Tibial nerve (tissue), 3 donors: ENCODE measurements at regions not wholly inside any gene's neighbourhood (a gene's known extent, or its start where the extent isn't known, plus 50 kb on each side); places are given as distances from the start of the nearest gene placed in this dataset.

Experiments
- CTCF ChIP-seq, 5 experiments: fragments of 200-600 bp in 3 of 5; fragments of 450-650 bp in 2 of 5; sonication (generic) in 3 of 5; IDR thresholded peaks; one replicate each; pipeline ENCODE4 v1.5.1; 2016 to 2019; ENCODE audit warnings: antibody characterized with exemption in 5 of 5, mild to moderate bottlenecking in 3 of 5, moderate library complexity in 2 of 5
- POLR2A ChIP-seq, 2 donors: fragments of 450-650 bp; IDR thresholded peaks; one replicate each; pipeline ENCODE4 v1.6.1; 2017; ENCODE audit warnings: antibody characterized with exemption in 2 of 2, mild to moderate bottlenecking in 2 of 2, moderate library complexity in 2 of 2

- TF ChIP-seq CTCF (IDR thresholded peaks at IDR 0.05) (no peak), POLR2A (IDR thresholded peaks at IDR 0.05) (no peak)
These were observed 115.0 kb upstream of the GRIK3 start for GRCh38 chr1:37149296-37149695.
